GM18909 (cell line): ENCODE measurements at regions not wholly inside any gene's neighbourhood (a gene's known extent, or its start where the extent isn't known, plus 50 kb on each side); places are given as distances from the start of the nearest gene placed in this dataset.

Experiments used
- ATAC-seq: cut with Tn5 transposase; IDR thresholded peaks from one replicate; pipeline ENCODE4 v1.9.1; 2021; ENCODE audit warnings: mild to moderate bottlenecking; ENCODE audit not compliant: unreplicated experiment, poor library complexity

- ATAC-seq = no peak
These were observed 287.9 kb downstream of the ETAA1 start for GRCh38 chr2:67684991-67685390.

- ATAC-seq = no peak
These were observed 289.1 kb downstream of the ETAA1 start for GRCh38 chr2:67686254-67686653.

GRCh38 chr2:67689186-67689585 is 292.1 kb downstream of the ETAA1 start:
- no peak for ATAC-seq

DNA sequence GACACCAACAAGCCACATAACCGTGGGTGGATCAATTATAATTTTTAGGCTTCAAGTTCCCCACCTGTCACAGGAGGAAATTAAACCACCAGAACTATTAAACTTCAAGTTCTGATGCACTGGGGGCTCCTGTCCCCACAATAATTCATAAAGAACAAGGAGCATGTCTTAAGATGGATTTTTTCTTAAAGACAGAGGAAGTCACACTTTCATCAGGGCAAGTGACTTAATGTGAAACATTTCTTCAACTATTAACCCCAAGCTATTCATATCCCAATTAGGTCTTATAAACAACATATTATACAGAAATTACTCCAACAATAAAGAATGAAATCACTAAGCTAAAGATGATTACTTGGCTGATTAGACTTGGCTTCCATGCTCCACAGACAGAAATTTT is 292.5 kb downstream of the ETAA1 start:
- ATAC-seq = no peak

GRCh38 chr2:67694445-67694844 is 297.3 kb downstream of the ETAA1 start:
- no peak for ATAC-seq

DNA sequence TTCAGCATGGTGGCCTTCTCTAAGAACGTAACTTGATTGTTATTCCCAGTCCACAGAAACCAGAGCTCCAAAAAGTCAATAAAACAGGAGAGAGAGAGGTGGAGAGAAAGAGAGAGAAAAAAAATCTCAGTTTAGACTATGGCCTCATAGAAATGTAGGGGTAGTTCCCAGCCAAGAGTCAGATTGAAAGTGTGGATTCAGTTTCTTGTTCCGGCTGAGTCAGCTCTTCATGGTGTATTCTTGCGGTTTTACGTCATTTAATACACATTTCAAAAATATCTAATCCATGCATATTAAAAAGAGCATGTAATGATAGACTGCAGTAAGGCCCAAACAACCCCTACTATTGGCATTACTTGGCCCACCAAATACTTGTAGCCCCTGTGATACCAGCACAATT is 303.9 kb downstream of the ETAA1 start:
- no peak for ATAC-seq

DNA sequence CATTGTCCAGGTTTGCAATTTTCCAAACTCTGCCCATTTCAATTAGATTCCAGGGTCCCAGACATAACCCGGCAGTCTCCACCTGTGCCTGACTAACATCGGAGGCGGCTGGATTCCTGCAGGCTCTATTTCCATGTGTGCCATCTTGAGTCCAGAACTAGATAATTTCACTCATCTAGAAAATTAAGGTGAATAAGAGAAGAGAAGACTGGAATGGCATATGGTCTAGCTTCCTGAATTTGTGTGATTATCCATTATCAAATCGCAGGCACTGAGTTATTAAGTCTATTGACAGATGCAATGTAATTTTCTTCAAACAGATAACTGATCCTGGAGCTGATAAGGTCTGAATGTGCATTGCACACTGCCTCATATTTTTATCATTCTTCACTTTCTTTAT is 305.2 kb downstream of the ETAA1 start:
- no peak for ATAC-seq

DNA sequence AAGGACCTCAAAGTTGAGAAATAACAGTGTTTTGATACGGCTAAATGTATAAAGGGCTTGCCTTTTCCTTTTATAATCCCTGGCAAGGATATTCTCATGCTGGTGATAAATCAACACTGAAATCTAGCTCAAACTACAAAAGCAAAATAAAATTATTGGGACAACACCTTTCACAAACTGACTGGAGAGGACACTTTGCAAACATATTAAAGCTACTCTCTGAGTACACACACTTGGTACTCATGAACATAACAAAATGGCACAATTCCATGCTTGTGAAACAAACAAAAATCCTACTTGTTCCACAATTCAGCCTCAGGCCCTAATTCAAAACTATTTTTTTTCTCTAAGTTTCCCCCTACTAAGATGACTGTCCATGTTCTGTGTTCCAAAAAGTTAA is 305.8 kb downstream of the ETAA1 start:
- ATAC-seq = no peak

DNA sequence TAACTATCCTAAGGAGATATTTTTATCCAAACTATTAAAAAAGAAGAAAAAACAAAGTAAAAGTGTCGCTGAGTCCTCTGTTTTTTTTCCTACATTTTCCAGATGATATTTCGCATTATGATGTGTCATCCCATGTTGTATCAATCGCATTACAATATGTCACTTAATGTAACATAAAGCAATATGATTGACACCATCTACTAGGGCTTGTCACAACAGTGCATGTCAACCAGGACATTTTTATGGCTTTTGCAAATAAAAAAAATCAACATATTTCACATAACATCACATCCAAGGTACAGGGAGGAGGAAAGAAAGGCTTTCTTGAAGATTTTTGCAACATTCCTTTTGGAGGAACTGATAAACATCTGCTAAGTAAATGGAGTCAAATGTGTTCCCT is 308.9 kb downstream of the ETAA1 start:
- no peak for ATAC-seq

- ATAC-seq = no peak
These were observed 310.8 kb downstream of the ETAA1 start for GRCh38 chr2:67707896-67708295.

- ATAC-seq = no peak
These were observed 312.7 kb downstream of the ETAA1 start for GRCh38 chr2:67709835-67710234.

DNA sequence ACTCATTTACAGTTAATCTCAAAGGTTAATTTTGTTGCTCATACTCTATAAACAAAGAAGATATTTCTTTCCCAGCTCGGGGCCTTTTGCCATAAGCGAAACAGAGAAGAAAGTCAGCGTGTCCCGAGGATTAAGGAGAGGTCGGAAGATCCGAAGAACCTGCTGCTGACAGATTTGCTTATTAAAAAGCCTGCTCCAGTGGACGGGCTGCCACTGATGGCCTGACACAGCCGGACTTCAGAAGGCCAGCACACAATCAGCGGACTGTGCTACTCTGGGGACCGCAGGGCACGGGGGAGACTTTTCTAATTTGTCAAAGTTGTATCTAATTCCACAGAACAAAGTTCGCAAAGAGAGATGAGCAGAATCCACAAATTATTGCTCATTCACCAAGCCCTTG is 315.4 kb downstream of the ETAA1 start:
- ATAC-seq = no peak

DNA sequence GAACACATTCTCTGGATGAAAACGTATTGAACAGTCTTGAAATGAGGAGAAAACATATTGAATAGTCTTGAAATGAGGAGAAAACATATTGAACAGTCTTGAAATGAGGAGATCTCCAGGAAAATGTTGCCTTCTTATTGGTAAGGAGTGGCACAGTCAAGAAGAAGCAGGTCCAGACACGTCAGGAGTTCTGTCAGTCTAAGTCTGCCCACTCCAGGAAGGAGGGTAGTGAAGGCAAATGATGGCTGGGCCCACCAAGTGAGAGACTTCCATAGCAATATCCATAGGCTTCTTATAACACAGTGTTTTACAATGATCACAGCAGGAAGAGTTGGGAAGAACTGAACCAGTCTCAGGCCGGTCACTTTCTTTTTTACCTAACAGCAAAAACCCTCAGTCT is 316.2 kb downstream of the ETAA1 start:
- no peak for ATAC-seq

- ATAC-seq = no peak
These were observed 319.8 kb downstream of the ETAA1 start for GRCh38 chr2:67716895-67717396.

- no peak for ATAC-seq
These were observed 320.6 kb downstream of the ETAA1 start for GRCh38 chr2:67717692-67718091.

DNA sequence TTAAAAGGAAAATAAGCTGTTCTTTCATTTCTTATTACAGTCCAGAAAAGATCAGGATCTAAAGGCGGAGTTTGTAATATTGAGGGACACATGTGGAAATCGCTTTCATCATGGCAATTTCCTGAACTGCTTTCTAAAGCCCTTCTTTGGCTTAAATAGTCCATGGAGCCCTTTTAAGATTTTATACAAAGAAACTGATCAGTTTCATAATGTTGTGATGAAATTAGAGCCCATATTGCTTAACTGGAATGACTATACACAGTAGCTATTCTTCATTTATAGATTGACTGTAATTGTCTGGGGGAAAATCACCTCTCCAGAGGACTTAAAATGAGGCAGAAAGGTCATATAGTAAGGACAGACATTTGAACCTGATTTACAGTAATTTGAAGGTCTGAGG is 322.2 kb downstream of the ETAA1 start:
- ATAC-seq = no peak

GRCh38 chr2:67721516-67721915 is 324.4 kb downstream of the ETAA1 start:
- no peak for ATAC-seq

DNA sequence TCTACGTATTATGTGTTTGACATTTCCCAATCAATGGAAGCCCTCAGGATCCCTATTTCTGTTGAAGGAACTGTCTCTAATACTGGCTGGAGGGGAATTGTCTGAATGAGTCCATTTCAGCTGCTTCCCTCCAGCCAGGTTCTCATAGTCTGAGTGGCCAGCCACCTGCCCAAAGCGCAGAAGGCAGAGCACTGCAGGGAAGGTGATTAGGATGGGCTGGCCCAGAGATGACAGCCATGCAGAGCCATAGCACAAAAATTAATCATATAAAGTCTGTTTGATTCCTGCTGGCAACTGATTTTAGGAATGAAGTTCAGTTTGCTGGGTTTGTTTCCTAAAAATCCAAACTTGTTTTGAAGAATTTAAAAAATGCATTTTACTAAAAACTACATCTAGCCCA is 327.1 kb downstream of the ETAA1 start:
- ATAC-seq = no peak

DNA sequence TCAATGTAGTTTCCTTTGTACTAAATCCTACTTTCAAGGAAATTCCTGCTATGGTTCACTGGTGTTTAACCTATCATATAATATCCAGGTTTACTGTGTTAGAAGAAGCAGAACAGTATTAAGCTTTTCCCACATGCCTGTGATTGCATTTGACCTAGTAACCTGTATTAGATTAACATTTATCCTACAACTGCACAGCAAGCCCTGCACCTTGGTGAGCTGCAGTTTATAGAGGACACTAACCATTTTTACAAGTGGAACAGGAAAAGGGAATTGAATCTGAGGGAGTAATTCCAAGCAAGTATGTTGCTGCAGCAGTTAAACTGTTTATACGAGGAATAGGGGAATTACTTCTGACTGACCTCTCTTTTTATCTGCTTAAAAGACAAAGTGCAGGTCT is 328.6 kb downstream of the ETAA1 start:
- no peak for ATAC-seq

DNA sequence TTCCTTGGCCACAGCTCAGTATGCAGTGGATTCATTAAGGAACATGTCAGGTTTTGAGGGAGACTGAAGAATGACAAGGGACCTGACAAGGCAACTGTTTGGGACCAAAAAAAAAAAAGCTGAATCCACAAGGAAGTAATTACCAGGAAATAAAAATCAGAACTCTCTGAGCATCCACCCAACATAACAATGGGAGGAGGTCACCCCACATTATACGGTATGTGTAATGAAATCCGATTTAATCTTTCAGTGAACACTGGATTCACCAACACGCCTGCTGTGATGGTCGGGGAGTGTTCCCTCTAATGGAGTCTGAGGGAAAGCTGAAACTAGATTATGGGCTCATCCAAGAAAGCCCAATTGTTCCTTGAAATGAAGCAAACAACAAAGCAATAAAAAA is 329.3 kb downstream of the ETAA1 start:
- ATAC-seq = no peak

DNA sequence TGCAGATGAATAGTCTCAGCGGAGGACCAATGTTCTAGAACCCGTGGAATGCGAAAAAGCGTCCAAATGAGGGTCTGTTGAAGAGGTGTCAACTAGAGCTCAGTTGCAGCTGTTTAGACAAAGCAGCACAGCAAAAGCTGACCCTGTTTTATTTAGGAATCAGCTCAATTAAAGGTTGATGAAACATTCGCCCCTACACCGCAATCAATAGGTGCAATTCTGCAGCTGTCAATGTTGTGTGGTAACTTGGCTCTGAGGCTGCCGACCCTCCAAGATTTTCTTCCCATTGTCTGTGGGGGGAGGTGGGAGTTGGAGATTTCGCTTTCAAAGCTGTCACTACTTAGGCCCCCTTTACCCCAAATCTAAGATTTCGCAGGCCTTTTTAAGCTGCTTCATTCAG is 330.0 kb downstream of the ETAA1 start:
- no peak for ATAC-seq

DNA sequence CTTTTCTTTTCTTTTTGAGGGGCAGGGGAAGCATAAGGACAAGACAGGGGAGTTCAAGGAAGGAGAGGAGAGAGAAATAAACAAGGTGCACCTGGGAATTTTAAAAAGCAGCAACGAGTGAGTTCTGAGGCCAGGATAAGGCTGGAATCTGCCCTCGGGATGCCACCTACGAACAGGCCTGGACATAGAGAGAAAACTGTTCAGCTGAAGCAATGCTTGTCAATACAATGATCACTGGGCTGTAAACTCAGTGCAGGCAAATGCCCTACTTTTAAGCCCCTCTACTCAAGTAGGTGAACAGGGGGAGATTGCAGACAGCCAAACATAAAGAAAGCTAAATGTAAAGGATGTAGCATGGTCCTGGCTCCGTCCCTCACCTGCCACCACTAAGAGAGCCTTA is 330.5 kb downstream of the ETAA1 start:
- no peak for ATAC-seq

- no peak for ATAC-seq
These were observed 332.3 kb downstream of the ETAA1 start for GRCh38 chr2:67729474-67729873.
